H1 (cell line): ENCODE measurements at regions not wholly inside any gene's neighbourhood (a gene's known extent, or its start where the extent isn't known, plus 50 kb on each side); places are given as distances from the start of the nearest gene placed in this dataset.

ENCODE experiments used
- CTCF ChIA-PET: fragments of 300-600 bp; sonication (Branson Sonifier 250); formaldehyde crosslinking; loops from one replicate; lab custom pipeline; 2021; ENCODE audit not compliant: partially characterized antibody; lab: Charles Lee
- POLR2A ChIA-PET: fragments of 300-600 bp; sonication (Branson Sonifier 250); formaldehyde crosslinking; loops from one replicate; lab custom pipeline; 2021; ENCODE audit warnings: inconsistent platforms; ENCODE audit not compliant: partially characterized antibody; lab: Charles Lee
- DNase-seq, 2 experiments: peaks; one replicate each; pipeline versions ENCODE4 v3.0.0 to v3.0.0-alpha.2; 2010 to 2022; ENCODE audit warnings: low spot score in 2 of 2, low read depth in 1 of 2, mixed read lengths in 1 of 2
- FAIRE-seq: peaks from 2 replicates; lab custom pipeline; 2011; peaks lifted over from hg19 to GRCh38; lab: Jason Lieb, UNC
- H2AFZ ChIP-seq: 2 replicates; pipeline ENCODE4 v1.8.1; 2012; ENCODE audit warnings: low read length, inconsistent platforms
- H2AK5ac ChIP-seq: 2 replicates; pipeline ENCODE4 v1.6.1; 2013; ENCODE audit warnings: low read depth, low read length
- H2BK120ac ChIP-seq: replicated peaks from 2 replicates; pipeline ENCODE3; 2013; ENCODE audit warnings: low read depth, low read length, inconsistent platforms
- H2BK12ac ChIP-seq: 2 replicates; pipeline ENCODE4 v1.6.1; 2013; ENCODE audit warnings: low read depth, low read length
- H2BK15ac ChIP-seq: 2 replicates; pipeline ENCODE4 v1.6.1; 2013; ENCODE audit warnings: low read length
- H2BK20ac ChIP-seq: 2 replicates; pipeline ENCODE4 v1.6.1; 2013; ENCODE audit warnings: low read length
- H2BK5ac ChIP-seq: 2 replicates; pipeline ENCODE4 v1.6.1; 2013; ENCODE audit warnings: low read depth, low read length
- H3K14ac ChIP-seq: 2 replicates; pipeline ENCODE4 v1.6.1; 2013; ENCODE audit warnings: inconsistent platforms; ENCODE audit not compliant: insufficient read length
- H3K18ac ChIP-seq: 2 replicates; pipeline ENCODE4 v1.6.1; 2013; ENCODE audit warnings: low read length; ENCODE audit errors: extremely low read depth
- H3K23ac ChIP-seq: 2 replicates; pipeline ENCODE4 v1.6.1; 2013; ENCODE audit warnings: inconsistent platforms; ENCODE audit not compliant: insufficient read length
- H3K23me2 ChIP-seq: 2 replicates; pipeline ENCODE4 v1.6.1; 2013; ENCODE audit warnings: low read depth, low read length
- H3K27ac ChIP-seq: 2 replicates; pipeline ENCODE4 v1.6.1; 2011; ENCODE audit warnings: low read depth, low read length, inconsistent platforms
- H3K27me3 ChIP-seq, 4 experiments: replicated peaks in 1 of 4; 1 replicate in 1 of 4; 2 replicates in 3 of 4; pipeline versions ENCODE4 v1.6.1 to v1.8.1; 2011 to 2013; ENCODE audit warnings: low read length in 3 of 4, mild to moderate bottlenecking in 3 of 4, inconsistent platforms in 2 of 4, mixed read lengths in 2 of 4, moderate library complexity in 1 of 4; ENCODE audit not compliant: control insufficient read depth in 3 of 4, insufficient read depth in 3 of 4; ENCODE audit errors: extremely low read depth in 1 of 4
- H3K36me3 ChIP-seq, 4 experiments: 2 replicates each; pipeline versions ENCODE4 v1.6.1 to v1.8.1; 2011 to 2013; ENCODE audit warnings: mild to moderate bottlenecking in 4 of 4, low read length in 3 of 4, moderate library complexity in 2 of 4, control low read depth in 1 of 4, inconsistent platforms in 1 of 4; ENCODE audit not compliant: insufficient read depth in 4 of 4, control insufficient read depth in 2 of 4
- H3K4ac ChIP-seq: replicated peaks from 2 replicates; pipeline ENCODE3; 2013; ENCODE audit warnings: low read length, low read depth, mixed read lengths, inconsistent platforms; ENCODE audit not compliant: insufficient read length
- H3K4me1 ChIP-seq, 4 experiments: replicated peaks in 1 of 4; 1 replicate in 1 of 4; 2 replicates in 3 of 4; pipeline versions ENCODE4 v1.6.1 to v1.8.1; 2011 to 2013; ENCODE audit warnings: low read length in 3 of 4, inconsistent platforms in 2 of 4, mixed read lengths in 1 of 4; ENCODE audit not compliant: insufficient read depth in 4 of 4, control insufficient read depth in 3 of 4
- H3K4me2 ChIP-seq, 2 experiments: 2 replicates each; pipeline versions ENCODE4 v1.6.1 to v1.8.1; 2011 to 2013; ENCODE audit warnings: low read depth in 2 of 2, low read length in 2 of 2, control low read depth in 1 of 2, inconsistent platforms in 1 of 2, mild to moderate bottlenecking in 1 of 2; ENCODE audit not compliant: insufficient read depth in 1 of 2
- H3K4me3 ChIP-seq, 4 experiments: fragments of 200-600, 300-600 bp in 1 of 4; sonication (generic), shearing (Covaris generic), sonication (Bioruptor Twin) in 1 of 4; 2 replicates each; pipeline versions ENCODE4 v1.5.1 to v1.8.1; 2011 to 2016; ENCODE audit warnings: low read length in 4 of 4, low read depth in 3 of 4, control low read depth in 2 of 4, inconsistent platforms in 2 of 4, mild to moderate bottlenecking in 2 of 4, mixed read lengths in 1 of 4, moderate library complexity in 1 of 4; ENCODE audit not compliant: insufficient read depth in 2 of 4; ENCODE audit errors: extremely low read depth in 1 of 4
- H3K56ac ChIP-seq: replicated peaks from 2 replicates; pipeline ENCODE3; 2013; ENCODE audit warnings: low read depth, mild to moderate bottlenecking, mixed read lengths, low read length, inconsistent platforms; ENCODE audit not compliant: insufficient read length
- H3K79me1 ChIP-seq: 2 replicates; pipeline ENCODE4 v1.6.1; 2013; ENCODE audit warnings: low read depth, low read length, control low read depth
- H3K79me2 ChIP-seq, 2 experiments: 2 replicates each; pipeline versions ENCODE4 v1.6.1 to v1.8.1; 2012 to 2013; ENCODE audit warnings: low read length in 2 of 2, mild to moderate bottlenecking in 2 of 2, inconsistent platforms in 1 of 2; ENCODE audit not compliant: insufficient read depth in 2 of 2, control insufficient read depth in 1 of 2
- H3K9ac ChIP-seq, 4 experiments: replicated peaks in 1 of 4; 1 replicate in 1 of 4; 2 replicates in 3 of 4; pipeline versions ENCODE4 v1.6.1 to v1.8.1; 2011 to 2013; ENCODE audit warnings: low read depth in 3 of 4, low read length in 3 of 4, control low read depth in 2 of 4, mild to moderate bottlenecking in 2 of 4, moderate library complexity in 2 of 4, inconsistent platforms in 1 of 4; ENCODE audit errors: extremely low read depth in 1 of 4
- H3K9me3 ChIP-seq, 2 experiments: 2 replicates each; pipeline versions ENCODE4 v1.6.1 to v1.8.1; 2012 to 2013; ENCODE audit warnings: mild to moderate bottlenecking in 2 of 2, moderate library complexity in 2 of 2, control low read depth in 1 of 2, inconsistent platforms in 1 of 2, low read depth in 1 of 2, low read length in 1 of 2, mixed read lengths in 1 of 2; ENCODE audit not compliant: insufficient read depth in 2 of 2
- H4K20me1 ChIP-seq, 2 experiments: replicated peaks in 1 of 2; 2 replicates each; pipeline versions ENCODE3 to v1.8.1; 2011 to 2013; ENCODE audit warnings: inconsistent platforms in 2 of 2, low read length in 2 of 2, mild to moderate bottlenecking in 1 of 2; ENCODE audit not compliant: insufficient read depth in 2 of 2, control insufficient read depth in 1 of 2
- H4K5ac ChIP-seq: 2 replicates; pipeline ENCODE4 v1.6.1; 2013; ENCODE audit warnings: low read length, low read depth, mixed read lengths, inconsistent platforms; ENCODE audit not compliant: insufficient read length
- H4K8ac ChIP-seq: 2 replicates; pipeline ENCODE4 v1.8.0; 2013; ENCODE audit warnings: mild to moderate bottlenecking, moderate library complexity, low read length, inconsistent platforms; ENCODE audit not compliant: insufficient read depth; ENCODE audit errors: extremely low read depth
- H4K91ac ChIP-seq: replicated peaks from 2 replicates; pipeline ENCODE3; 2013; ENCODE audit warnings: low read length, mixed read lengths, inconsistent platforms; ENCODE audit not compliant: insufficient read length
- CBX8 ChIP-seq: fragments of 300-800, 300-1000 bp; sonication (generic); IDR thresholded peaks from 2 replicates; pipeline ENCODE4 v1.7.1; 2016; ENCODE audit warnings: low read depth, low read length, borderline replicate concordance
- CREB1 ChIP-seq: IDR thresholded peaks from 2 replicates; pipeline ENCODE4 v1.6.1; 2012; ENCODE audit warnings: inconsistent platforms
- FOSL1 ChIP-seq: IDR thresholded peaks from 2 replicates; pipeline ENCODE4 v1.6.1; 2011; ENCODE audit warnings: mild to moderate bottlenecking, low read depth, low read length, moderate library complexity; ENCODE audit not compliant: insufficient read depth
- GABPA ChIP-seq: IDR thresholded peaks from 2 replicates; pipeline ENCODE4 v1.6.1; 2011; ENCODE audit warnings: mild to moderate bottlenecking, low read length, moderate library complexity, borderline replicate concordance; ENCODE audit not compliant: insufficient read depth
- JUN ChIP-seq: IDR thresholded peaks from 2 replicates; pipeline ENCODE4 v1.6.1; 2011; ENCODE audit warnings: low read depth, mild to moderate bottlenecking, improper control_type of control experiment, low read length
- NRF1 ChIP-seq: IDR thresholded peaks from 2 replicates; pipeline ENCODE4 v1.6.1; 2011; ENCODE audit warnings: mild to moderate bottlenecking, low read depth, low read length, improper control_type of control experiment
- SUZ12 ChIP-seq: fragments of 200-600 bp; sonication (generic); IDR thresholded peaks from 2 replicates; pipeline ENCODE4 v1.6.1; 2012; ENCODE audit warnings: mild to moderate bottlenecking, inconsistent platforms, low read length, moderate library complexity, mixed read lengths
- TAF1 ChIP-seq: IDR thresholded peaks from 2 replicates; pipeline ENCODE4 v1.6.1; 2011; ENCODE audit warnings: mild to moderate bottlenecking, low read depth, low read length
- WGBS, 2 experiments: shearing (Covaris generic) in 1 of 2; methylation state at CpG; one replicate each; pipeline versions ENCODE4 v1.1.6 to v1.1.7; 2013 to 2015; ENCODE audit warnings: low lambda C conversion rate in 2 of 2, mixed read lengths in 2 of 2, inconsistent platforms in 1 of 2, low coverage in 1 of 2, missing lambda C conversion rate in 1 of 2; ENCODE audit not compliant: insufficient replicate concordance in 2 of 2, insufficient coverage in 1 of 2, insufficient read length in 1 of 2; ENCODE audit errors: extremely low coverage in 1 of 2, missing lambda C conversion rate in 1 of 2; 5-methylcytosine and 5-hydroxymethylcytosine counted together

DNA sequence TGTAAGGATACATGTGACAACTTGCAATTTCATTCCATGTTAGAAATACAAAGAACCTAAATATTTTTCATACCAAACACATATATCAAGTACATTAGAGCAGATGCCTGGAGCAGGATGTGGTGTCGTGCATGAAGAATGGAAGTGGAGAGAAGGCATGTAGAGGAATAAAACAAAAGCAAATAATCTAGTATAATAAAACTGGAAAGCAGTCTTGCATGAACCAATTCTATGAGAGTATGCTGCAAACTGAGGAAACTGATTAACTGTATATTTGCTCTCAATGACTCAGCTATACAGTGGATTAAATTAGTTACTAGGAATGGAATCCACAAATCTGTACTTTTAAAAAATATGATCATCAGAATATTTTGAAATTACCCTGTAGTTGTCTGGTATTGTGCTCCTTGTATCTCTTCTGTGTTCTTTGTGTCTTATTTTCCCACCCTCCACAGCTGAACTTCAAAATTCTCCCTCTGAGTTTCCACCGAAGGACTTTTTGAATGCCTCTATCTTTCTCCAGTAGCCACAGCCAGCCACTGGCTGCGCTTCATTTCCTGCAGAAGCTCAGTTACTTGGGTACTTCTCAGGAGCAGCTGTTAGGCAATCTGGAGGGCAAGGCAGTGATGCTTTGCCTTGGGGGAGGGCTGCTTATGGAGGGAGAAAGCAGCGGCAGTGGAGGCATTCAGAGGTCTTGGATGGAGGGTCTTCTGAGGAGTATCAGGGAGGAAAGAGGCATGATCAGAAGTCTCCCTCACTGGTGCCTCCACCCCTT is 608.0 kb downstream of the BRINP1 start:
- no peaks in the 10 kb centered on the region for H3K79me1 ChIP-seq
- CTCF ChIA-PET: interaction anchor here (1.3 kb wide), 1 partner anchor 12 kb away, joined by 3 read pairs; no protein-coding TSS in a partner anchor
- no peak overlapping the region for H2BK5ac ChIP-seq
- no peaks in the 10 kb centered on the region for H3K23me2 ChIP-seq
- no peaks in the 10 kb centered on the region for H3K27me3 ChIP-seq
- no peak overlapping the region for H3K4ac ChIP-seq
- H2BK15ac ChIP-seq: no peak overlapping the region
- H3K56ac ChIP-seq: no peak overlapping the region
- no peak overlapping the region for H2BK120ac ChIP-seq
- H4K91ac ChIP-seq: no peak overlapping the region
- peak overlapping the region; percentile 36; the same call in 1 of the 2 replicates for H4K8ac ChIP-seq
- H3K4me1 ChIP-seq: no peaks in the 10 kb centered on the region
- POLR2A ChIA-PET: interaction anchor here (0.7 kb wide), 1 partner anchor 1090 kb away, joined by 3 read pairs; no protein-coding TSS in a partner anchor
- FAIRE-seq: no peak
- 92% methylated on average over 4 of the region's 4 CpGs; no CpG with 5 or more reads in 1 of the 2 experiments for WGBS, 2 experiments
- no peak overlapping the region for H3K18ac ChIP-seq
- no peak overlapping the region for H2AK5ac ChIP-seq
- no peaks in the 10 kb centered on the region; a peak in 2 of 8 replicates for H3K36me3 ChIP-seq
- DNase-seq: no peak
- H3K14ac ChIP-seq: no peak overlapping the region
- no peak overlapping the region for H3K23ac ChIP-seq
- no peak overlapping the region for H4K5ac ChIP-seq
- H3K4me3 ChIP-seq: no peak overlapping the region
- H2AFZ ChIP-seq: no peak overlapping the region
- no peak overlapping the region for H3K27ac ChIP-seq
- no peaks in the 10 kb centered on the region for H3K79me2 ChIP-seq
- H3K9ac ChIP-seq: no peak overlapping the region
- H3K9me3 ChIP-seq: no peaks in the 10 kb centered on the region
- H3K4me2 ChIP-seq: no peak overlapping the region
- no peak overlapping the region for H2BK12ac ChIP-seq
- H4K20me1 ChIP-seq: no peaks in the 10 kb centered on the region
- TF ChIP-seq SUZ12 (no peak), TAF1 (no peak), CREB1 (no peak), CBX8 (no peak), NRF1 (no peak), GABPA (no peak), JUN (no peak), FOSL1 (no peak)
- H2BK20ac ChIP-seq: no peak overlapping the region
